Upper lobe of left lung (tissue), 4 donors: ENCODE measurements at regions not wholly inside any gene's neighbourhood (a gene's known extent, or its start where the extent isn't known, plus 50 kb on each side); places are given as distances from the start of the nearest gene placed in this dataset.

ENCODE experiments used
- CTCF ChIP-seq, 6 experiments: fragments of 450-650 bp in 4 of 6; fragments of 200-600 bp in 2 of 6; sonication (generic) in 2 of 6; IDR thresholded peaks; one replicate each; pipeline ENCODE4 v1.5.1; 2016 to 2019; ENCODE audit warnings: antibody characterized with exemption in 6 of 6
- POLR2A ChIP-seq, 4 donors: fragments of 450-650 bp; IDR thresholded peaks; one replicate each; pipeline ENCODE4 v1.5.1; 2016 to 2017; ENCODE audit warnings: antibody characterized with exemption in 4 of 4, mild to moderate bottlenecking in 2 of 4
- POLR2AphosphoS5 ChIP-seq, 2 donors: sonication (generic); formaldehyde crosslinking; IDR thresholded peaks; one replicate each; pipeline ENCODE4 v1.5.1; 2017; ENCODE audit warnings: antibody characterized with exemption in 2 of 2

- no peak for TF ChIP-seq CTCF (IDR thresholded peaks at IDR 0.05)
- TF ChIP-seq POLR2A (IDR thresholded peaks at IDR 0.05) = no peak
- no peak for TF ChIP-seq POLR2AphosphoS5 (IDR thresholded peaks at IDR 0.05)
Observed at GRCh38 chr10:1814556-1814955, 77.2 kb upstream of the ADARB2 start.
